ENCODE measurements at regions not wholly inside any gene's neighbourhood (a gene's known extent, or its start where the extent isn't known, plus 50 kb on each side); places are given as distances from the start of the nearest gene placed in this dataset.

GRCh38 chr9:105957830-105958229 lies 263.5 kb downstream of the TMEM38B start:
- TF ChIP-seq, protein P1, sequence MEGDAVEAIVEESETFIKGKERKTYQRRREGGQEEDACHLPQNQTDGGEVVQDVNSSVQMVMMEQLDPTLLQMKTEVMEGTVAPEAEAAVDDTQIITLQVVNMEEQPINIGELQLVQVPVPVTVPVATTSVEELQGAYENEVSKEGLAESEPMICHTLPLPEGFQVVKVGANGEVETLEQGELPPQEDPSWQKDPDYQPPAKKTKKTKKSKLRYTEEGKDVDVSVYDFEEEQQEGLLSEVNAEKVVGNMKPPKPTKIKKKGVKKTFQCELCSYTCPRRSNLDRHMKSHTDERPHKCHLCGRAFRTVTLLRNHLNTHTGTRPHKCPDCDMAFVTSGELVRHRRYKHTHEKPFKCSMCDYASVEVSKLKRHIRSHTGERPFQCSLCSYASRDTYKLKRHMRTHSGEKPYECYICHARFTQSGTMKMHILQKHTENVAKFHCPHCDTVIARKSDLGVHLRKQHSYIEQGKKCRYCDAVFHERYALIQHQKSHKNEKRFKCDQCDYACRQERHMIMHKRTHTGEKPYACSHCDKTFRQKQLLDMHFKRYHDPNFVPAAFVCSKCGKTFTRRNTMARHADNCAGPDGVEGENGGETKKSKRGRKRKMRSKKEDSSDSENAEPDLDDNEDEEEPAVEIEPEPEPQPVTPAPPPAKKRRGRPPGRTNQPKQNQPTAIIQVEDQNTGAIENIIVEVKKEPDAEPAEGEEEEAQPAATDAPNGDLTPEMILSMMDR (IDR thresholded peaks at IDR 0.05), result no peak
- TF ChIP-seq EP300 (IDR thresholded peaks at IDR 0.05), result no peak
